Bronchial epithelial cell (primary cell): ENCODE measurements at regions not wholly inside any gene's neighbourhood (a gene's known extent, or its start where the extent isn't known, plus 50 kb on each side); places are given as distances from the start of the nearest gene placed in this dataset.
"Not testable (repeated sequence)": the region's sequence is repeated elsewhere in the genome, so short reads cannot be mapped to it uniquely, and the experiment has no call there.

Experiments used
- DNase-seq: peaks from one replicate; pipeline ENCODE4 v3.0.0-alpha.2; 2010; ENCODE audit warnings: low read depth
- FAIRE-seq: peaks from 2 replicates; lab custom pipeline; 2011; peaks lifted over from hg19 to GRCh38; lab: Jason Lieb, UNC
- H3K27me3 ChIP-seq: 2 replicates; pipeline ENCODE4 v1.5.1; 2011; ENCODE audit warnings: low read length; ENCODE audit not compliant: control insufficient read depth, insufficient read depth
- H3K36me3 ChIP-seq: 2 replicates; pipeline ENCODE4 v1.5.1; 2011; ENCODE audit warnings: low read length; ENCODE audit not compliant: control insufficient read depth, insufficient read depth
- H3K4me3 ChIP-seq: 2 replicates; pipeline ENCODE4 v1.5.1; 2011; ENCODE audit warnings: mild to moderate bottlenecking, low read depth, low read length, control low read depth
- TF ChIP-seq, protein P1 (sequence below): IDR thresholded peaks from 2 replicates; pipeline ENCODE4 v1.5.1; 2011; ENCODE audit warnings: mild to moderate bottlenecking, moderate library complexity, low read length, control low read depth, inconsistent platforms; ENCODE audit not compliant: insufficient read depth, severe bottlenecking

DNA sequence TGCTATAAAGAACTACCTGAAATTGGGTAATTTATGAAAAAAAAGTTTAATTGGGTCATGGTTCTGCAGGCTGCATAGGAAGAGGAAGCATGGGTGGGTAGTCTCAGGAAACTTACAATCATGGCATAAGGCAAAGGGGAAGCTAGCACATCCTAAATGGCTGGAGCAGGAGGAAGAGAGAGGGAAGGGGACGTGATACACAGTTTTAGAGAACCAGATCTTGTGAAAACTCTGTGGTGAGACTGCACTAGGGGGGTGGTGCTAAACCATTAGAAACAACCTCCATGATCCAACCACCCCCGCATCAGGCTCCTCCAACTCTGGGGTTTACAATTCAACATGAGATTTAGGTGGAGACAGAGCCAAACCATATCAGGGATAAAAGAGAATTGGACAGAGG lies 624.2 kb downstream of the PRR16 start:
- no peak for FAIRE-seq
- Histone ChIP-seq H3K27me3 (no peaks in the 10 kb centered on the region), H3K36me3 (no peaks in the 10 kb centered on the region), H3K4me3 (no peak overlapping the region)
- DNase-seq: no peak
- TF ChIP-seq, protein P1, sequence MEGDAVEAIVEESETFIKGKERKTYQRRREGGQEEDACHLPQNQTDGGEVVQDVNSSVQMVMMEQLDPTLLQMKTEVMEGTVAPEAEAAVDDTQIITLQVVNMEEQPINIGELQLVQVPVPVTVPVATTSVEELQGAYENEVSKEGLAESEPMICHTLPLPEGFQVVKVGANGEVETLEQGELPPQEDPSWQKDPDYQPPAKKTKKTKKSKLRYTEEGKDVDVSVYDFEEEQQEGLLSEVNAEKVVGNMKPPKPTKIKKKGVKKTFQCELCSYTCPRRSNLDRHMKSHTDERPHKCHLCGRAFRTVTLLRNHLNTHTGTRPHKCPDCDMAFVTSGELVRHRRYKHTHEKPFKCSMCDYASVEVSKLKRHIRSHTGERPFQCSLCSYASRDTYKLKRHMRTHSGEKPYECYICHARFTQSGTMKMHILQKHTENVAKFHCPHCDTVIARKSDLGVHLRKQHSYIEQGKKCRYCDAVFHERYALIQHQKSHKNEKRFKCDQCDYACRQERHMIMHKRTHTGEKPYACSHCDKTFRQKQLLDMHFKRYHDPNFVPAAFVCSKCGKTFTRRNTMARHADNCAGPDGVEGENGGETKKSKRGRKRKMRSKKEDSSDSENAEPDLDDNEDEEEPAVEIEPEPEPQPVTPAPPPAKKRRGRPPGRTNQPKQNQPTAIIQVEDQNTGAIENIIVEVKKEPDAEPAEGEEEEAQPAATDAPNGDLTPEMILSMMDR: no peak

DNA sequence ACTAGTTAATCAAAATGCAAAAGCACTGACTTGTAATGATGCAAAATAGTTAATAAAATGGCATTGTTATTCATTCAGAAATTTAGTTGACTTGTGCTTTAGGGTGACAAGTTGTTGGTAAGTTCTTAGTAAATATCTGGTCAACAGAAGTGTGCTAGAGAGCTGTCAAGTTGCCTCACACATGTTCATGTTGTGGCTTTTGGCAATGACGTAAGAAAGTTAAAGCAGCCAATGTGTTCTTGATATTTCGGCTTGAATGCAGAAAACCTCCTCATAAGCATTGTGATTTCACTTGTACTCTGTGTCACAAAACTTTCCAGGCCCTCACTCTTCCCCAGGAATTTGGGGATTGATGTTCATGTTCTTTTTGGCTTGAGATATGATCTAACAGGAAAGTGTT lies 626.7 kb downstream of the PRR16 start:
- Histone ChIP-seq H3K27me3 (no peaks in the 10 kb centered on the region), H3K36me3 (no peaks in the 10 kb centered on the region), H3K4me3 (no peak overlapping the region)
- DNase-seq: no peak
- TF ChIP-seq, protein P1: no peak
- FAIRE-seq: no peak

GRCh38 chr5:121100931-121101330 lies 636.8 kb downstream of the PRR16 start:
- FAIRE-seq: no peak
- no peak for DNase-seq
- no peak overlapping the region for H3K4me3 ChIP-seq
- TF ChIP-seq, protein P1: no peak
- H3K36me3 ChIP-seq: no peaks in the 10 kb centered on the region
- no peaks in the 10 kb centered on the region for H3K27me3 ChIP-seq

GRCh38 chr5:121105921-121106320 lies 641.8 kb downstream of the PRR16 start:
- Histone ChIP-seq H3K36me3 (no peaks in the 10 kb centered on the region), H3K4me3 (no peak overlapping the region), H3K27me3 (no peaks in the 10 kb centered on the region)
- FAIRE-seq (no peak), DNase-seq (no peak)
- TF ChIP-seq, protein P1: no peak

DNA sequence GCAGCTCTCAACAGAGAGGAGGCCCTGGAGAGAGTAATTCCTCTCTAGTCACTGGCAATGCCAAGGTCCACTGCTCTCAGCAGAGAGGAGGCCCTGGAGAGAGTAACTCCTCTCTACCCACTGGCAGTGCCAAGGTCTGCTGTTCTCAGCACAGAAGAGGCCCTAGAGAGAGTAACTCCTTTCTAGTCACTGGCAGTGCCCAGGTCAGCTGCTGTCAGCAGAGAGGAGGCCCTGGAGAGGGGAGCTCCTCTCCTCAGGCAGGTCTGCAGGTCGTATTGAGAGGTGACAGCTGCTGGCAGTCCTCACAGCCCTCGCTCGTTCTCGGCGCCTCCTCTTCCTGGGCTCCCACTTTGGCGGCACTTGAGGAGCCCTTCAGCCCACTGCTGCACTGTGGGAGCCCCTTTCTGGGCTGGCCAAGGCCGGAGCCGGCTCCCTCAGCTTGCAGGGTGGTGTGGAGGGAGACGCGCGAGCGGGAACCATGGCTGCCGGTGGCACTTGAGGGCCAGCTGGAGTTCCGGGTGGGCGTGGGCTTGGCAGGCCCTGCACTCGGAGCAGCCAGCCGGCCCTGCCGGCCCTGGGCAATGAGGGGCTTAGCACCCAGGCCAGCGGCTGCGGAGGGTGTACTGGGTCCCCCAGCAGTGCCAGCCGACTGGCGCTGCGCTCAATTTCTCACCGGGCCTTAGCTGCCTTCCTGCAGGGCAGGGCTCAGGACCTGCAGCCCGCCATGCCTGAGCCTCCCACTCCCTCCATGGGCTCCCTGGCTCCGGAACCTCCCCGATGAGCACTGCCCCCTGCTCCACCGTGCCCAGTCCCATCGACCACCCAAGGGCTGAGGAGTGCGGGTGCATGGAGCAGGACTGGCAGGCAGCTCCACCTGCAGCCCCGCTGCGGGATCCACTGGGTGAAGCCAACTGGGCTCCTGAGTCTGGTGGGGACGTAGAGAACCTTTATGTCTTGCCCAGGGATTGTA lies 642.9 kb downstream of the PRR16 start:
- not testable (repeated sequence) for H3K27me3 ChIP-seq, H3K4me3 ChIP-seq, DNase-seq, FAIRE-seq, H3K36me3 ChIP-seq

- TF ChIP-seq, protein P1: no peak
- FAIRE-seq: no peak
- Histone ChIP-seq H3K4me3 (no peak overlapping the region), H3K36me3 (no peaks in the 10 kb centered on the region), H3K27me3 (no peaks in the 10 kb centered on the region)
- no peak for DNase-seq
Measured at GRCh38 chr5:121108725-121109124, 644.6 kb downstream of the PRR16 start.
